NCI-H446 treated with DMSO at 0.1 percent for 48 hours (cell line): ENCODE measurements at regions not wholly inside any gene's neighbourhood (a gene's known extent, or its start where the extent isn't known, plus 50 kb on each side); places are given as distances from the start of the nearest gene placed in this dataset.
"Not testable (repeated sequence)": the region's sequence is repeated elsewhere in the genome, so short reads cannot be mapped to it uniquely, and the experiment has no call there.

ENCODE experiments used
- DNase-seq: peaks from one replicate; lab custom pipeline; 2025; lab: John Stamatoyannopoulos, UW

- DNase-seq, result no peak
Measured at GRCh38 chr7:67843615-67844014, 847.0 kb downstream of the TYW1 start.

GRCh38 chr7:67847092-67847787 lies 850.6 kb downstream of the TYW1 start:
- DNase-seq, result no peak

GRCh38 chr7:67854221-67855178 lies 857.9 kb downstream of the TYW1 start:
- DNase-seq, result no peak

GRCh38 chr7:67855322-67855721 lies 858.7 kb downstream of the TYW1 start:
- DNase-seq, result no peak

DNA sequence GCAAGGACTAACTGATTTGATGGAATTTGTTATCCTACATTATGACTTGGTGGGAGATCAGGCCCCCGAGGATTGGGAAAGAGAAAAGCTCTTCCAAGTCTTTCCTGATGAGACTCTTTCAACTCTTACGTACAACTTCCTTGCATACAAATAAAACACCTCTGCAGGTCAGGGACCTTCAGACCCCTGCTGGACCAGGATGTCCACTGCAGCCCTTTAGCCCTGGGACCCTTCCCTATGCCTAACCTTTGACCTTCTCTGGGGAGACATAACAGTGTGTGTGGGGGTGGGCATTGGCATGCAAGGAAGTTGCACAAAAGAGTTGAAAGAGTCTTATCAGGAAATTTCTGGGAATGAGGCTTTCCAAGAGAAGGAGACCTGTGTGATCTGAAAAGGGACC lies 859.4 kb downstream of the TYW1 start:
- DNase-seq, result no peak

DNA sequence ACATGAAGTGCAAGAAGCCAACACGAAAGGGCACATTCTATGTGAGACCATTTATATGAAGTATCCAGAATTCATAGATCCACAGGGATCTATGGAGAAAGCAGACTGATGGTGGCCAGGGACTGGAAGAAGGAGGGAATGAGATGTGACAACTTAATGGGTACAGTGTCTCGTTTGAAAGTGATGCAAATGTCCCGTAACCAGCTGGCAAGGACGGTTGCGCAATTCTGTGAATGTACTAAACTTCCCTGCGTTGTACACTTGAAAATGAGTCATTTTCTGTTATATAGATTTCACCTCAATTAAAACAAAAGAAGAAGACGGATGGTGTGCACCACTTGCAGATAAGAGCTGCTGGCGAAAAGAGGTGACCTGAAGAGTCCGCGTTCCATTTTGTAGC lies 861.1 kb downstream of the TYW1 start:
- DNase-seq, result no peak

- DNase-seq, result no peak
Measured at GRCh38 chr7:67858931-67859330, 862.3 kb downstream of the TYW1 start.

DNA sequence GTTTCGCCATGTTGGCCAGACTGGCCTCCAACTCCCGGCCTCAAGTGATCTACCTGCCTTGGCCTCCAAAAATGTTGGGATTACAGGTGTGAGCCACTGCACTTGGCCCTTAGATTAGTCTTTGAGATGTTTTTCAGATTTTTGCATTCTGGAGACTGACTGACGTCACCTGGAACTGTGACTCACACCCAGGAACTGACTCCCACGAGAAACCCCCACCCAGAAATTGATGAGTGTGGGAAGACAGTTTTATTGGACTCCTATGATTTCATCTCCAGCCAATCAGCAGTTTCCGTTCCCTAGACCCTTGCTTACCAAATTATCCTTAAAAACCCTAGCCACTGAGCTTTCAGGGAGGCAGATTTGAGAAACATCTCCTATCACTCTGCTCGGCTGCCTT lies 867.3 kb downstream of the TYW1 start:
- no peak for DNase-seq

DNA sequence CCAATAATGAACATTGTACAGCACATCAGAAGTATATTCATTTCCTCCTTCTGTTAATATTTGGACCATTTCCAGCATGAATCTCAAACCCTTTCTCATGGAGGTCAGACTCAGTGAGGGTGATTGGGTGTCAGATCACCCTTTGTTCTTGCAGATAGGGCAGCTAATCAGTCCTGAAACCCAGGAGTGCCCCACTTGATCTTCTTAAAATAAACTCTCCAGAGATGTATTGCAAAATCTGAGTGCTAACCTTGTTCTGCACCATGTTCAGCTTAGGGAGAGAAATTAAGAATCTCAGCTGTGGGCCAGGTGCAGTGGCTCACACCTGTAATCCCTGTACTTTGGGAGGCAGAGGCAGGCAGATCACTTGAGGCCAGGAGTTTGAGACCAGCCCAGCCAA lies 869.4 kb downstream of the TYW1 start:
- DNase-seq, result no peak

GRCh38 chr7:67866812-67867211 lies 870.2 kb downstream of the TYW1 start:
- no peak for DNase-seq

GRCh38 chr7:67870396-67870795 lies 873.8 kb downstream of the TYW1 start:
- DNase-seq, result no peak

GRCh38 chr7:67875558-67875957 lies 878.9 kb downstream of the TYW1 start:
- DNase-seq, result no peak

GRCh38 chr7:67878808-67879207 lies 882.2 kb downstream of the TYW1 start:
- DNase-seq, result no peak

DNA sequence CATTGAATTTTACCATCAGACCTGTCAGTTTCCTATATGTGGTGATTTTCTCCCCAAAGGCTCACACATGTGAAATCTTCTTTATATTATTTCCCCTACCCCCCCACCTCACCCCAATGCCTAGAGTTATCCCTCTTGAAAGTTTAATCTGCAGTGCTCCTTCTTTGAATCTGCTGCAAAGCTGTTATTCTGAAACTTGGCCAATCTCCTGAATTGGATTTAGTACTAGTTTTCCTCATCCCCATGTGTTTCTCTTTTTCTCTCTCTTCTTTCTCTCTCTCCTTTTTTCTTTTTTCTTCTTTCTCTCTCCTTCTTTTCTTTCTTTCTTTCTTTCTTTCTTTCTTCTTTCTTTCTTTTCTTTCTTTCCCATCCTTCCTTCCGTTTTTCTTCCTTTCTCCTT lies 886.2 kb downstream of the TYW1 start:
- DNase-seq, result no peak

DNA sequence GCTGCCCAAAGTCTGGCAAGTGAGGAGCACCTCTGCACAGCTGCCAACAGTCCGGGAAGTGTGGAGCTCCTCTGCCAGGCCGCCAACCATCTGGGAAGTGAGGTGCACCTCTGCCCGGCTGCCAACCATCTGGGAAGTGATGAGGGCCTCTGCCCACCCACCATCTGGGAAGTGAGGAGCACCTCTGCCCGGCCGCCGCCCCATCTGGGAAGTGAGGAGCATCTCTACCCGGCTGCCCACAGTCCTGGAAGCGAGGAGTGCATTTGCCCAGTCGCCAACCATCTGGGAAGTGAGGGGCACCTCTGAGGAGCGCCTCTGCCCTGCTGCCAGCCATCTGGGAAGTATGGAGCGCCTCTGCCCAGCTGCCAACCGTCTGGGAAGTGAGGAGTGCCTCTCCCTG lies 893.7 kb downstream of the TYW1 start:
- no peak for DNase-seq

DNA sequence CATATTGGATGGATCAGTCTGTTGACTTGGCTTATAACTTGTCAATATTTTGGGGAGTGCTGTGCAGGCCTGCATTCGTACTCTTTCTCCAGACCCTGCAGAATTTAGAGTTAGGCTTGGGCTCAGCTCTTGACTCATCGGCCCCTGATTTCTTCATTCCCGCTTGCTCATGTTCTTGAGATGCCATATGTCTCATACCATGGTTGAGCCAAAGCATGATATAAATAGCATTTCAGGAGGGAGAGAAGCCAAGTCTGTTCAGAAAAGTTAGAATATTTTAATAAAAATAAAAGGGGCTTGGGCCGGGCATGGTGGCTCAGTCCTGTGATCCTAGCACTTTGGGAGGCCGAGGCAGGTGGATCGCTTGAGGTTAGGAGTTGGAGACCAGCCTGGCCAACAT lies 898.1 kb downstream of the TYW1 start:
- DNase-seq, result no peak

DNA sequence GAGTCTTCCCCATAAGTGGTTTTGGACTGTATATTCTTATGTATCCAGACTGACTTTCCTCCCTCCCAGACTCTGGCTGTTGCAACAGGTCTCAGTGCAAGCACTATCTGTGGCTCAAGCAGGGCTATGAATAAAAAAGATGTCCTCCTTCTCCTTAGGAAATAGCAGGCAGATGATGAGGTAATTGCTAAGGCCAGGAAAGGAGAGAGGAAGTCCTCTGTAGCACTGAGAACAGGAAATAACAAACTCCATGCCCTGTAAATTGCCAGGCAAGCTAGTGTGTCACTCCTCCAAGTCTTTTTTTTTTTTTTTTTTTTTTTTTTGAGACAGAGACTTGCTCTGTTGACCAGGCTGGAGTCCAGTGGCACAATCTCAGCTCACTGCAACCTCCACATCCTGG lies 900.1 kb downstream of the TYW1 start:
- no peak for DNase-seq

GRCh38 chr7:67900456-67900855 lies 903.8 kb downstream of the TYW1 start:
- DNase-seq, result no peak

- no peak for DNase-seq
Measured at GRCh38 chr7:67901808-67902480, 905.3 kb downstream of the TYW1 start.

DNA sequence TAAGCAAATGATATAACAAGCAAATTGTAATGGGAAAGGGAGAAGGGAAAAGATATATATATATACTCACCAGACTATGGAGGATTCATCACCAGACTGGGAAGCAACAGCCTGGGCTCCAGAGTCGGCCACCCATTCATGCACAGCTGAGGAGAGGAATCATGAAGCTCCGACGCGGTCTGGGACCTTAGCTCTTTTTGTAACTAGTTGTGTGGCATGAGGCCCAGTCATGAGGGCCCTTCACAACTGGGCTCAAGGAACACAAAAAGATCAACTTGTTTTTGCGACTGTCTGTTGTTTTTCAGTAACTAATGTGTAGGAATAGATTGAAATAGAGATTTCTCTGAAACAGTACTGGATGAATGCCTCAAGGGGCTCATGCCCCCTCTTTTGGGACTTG lies 911.2 kb downstream of the TYW1 start:
- DNase-seq, result no peak

- no peak for DNase-seq
Measured at GRCh38 chr7:67912437-67912836, 915.8 kb downstream of the TYW1 start.

- no peak for DNase-seq
Measured at GRCh38 chr7:67913604-67914003, 917.0 kb downstream of the TYW1 start.

GRCh38 chr7:67916111-67916510 lies 919.5 kb downstream of the TYW1 start:
- DNase-seq, result not testable (repeated sequence)
